ENCODE measurements at regions not wholly inside any gene's neighbourhood (a gene's known extent, or its start where the extent isn't known, plus 50 kb on each side); places are given as distances from the start of the nearest gene placed in this dataset.

DNA sequence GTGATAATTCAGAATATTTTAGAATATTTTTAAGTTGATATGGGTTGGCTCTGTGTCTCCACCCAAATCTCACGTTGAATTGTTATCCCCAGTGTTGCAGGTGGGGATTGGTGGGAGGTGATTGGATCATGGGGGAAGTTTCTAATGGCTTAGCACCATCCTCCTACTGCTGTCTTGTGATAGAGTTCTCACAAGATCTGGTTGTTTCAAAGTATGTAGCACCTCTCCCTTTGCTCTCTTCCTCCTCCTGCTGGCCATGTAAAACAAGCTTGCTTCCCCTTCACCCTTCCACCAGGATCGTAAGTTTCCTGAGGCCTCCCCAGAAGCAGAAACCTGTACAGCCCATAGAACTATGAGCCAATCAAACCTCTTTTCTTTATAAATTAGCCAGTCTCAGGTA, 214.6 kb upstream of the C9orf72 start:
- CTCF ChIA-PET = no interaction called here
- no peaks in the 10 kb centered on the region for H3K9me3 ChIP-seq
- TF ChIP-seq, protein P1, sequence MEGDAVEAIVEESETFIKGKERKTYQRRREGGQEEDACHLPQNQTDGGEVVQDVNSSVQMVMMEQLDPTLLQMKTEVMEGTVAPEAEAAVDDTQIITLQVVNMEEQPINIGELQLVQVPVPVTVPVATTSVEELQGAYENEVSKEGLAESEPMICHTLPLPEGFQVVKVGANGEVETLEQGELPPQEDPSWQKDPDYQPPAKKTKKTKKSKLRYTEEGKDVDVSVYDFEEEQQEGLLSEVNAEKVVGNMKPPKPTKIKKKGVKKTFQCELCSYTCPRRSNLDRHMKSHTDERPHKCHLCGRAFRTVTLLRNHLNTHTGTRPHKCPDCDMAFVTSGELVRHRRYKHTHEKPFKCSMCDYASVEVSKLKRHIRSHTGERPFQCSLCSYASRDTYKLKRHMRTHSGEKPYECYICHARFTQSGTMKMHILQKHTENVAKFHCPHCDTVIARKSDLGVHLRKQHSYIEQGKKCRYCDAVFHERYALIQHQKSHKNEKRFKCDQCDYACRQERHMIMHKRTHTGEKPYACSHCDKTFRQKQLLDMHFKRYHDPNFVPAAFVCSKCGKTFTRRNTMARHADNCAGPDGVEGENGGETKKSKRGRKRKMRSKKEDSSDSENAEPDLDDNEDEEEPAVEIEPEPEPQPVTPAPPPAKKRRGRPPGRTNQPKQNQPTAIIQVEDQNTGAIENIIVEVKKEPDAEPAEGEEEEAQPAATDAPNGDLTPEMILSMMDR (IDR thresholded peaks at IDR 0.05; ENCODE audit: insufficient read depth in 1 of 2, low read depth in 1 of 2, low read length in 1 of 2, severe bottlenecking in 1 of 2, unreplicated experiment in 1 of 2) = no peak
- POLR2A ChIA-PET = no interaction called here
- H3K36me3 ChIP-seq (ENCODE audit: control insufficient read depth, insufficient read depth, low read length) = no peaks in the 10 kb centered on the region
- no peaks in the 10 kb centered on the region for H3K4me1 Mint-ChIP-seq (ENCODE audit: low read depth, unreplicated experiment)
- H3K4me1 ChIP-seq = no peaks in the 10 kb centered on the region
- no peak overlapping the region for H3K27ac Mint-ChIP-seq (ENCODE audit: unreplicated experiment)
- no peak overlapping the region for H3K4me3 ChIP-seq (ENCODE audit: low read depth, low read length)
- no peaks in the 10 kb centered on the region for H3K36me3 Mint-ChIP-seq (ENCODE audit: insufficient read depth, unreplicated experiment)
- no peaks in the 10 kb centered on the region for H3K27me3 ChIP-seq (replicated peaks; ENCODE audit: control insufficient read depth, insufficient read depth, low read length)
- H3K4me3 Mint-ChIP-seq (ENCODE audit: unreplicated experiment) = no peak overlapping the region
- no peaks in the 10 kb centered on the region for H3K9me3 Mint-ChIP-seq (ENCODE audit: unreplicated experiment)
- DNase-seq = no peak
- intact Hi-C loops (cut with micrococcal nuclease; ENCODE audit: unreplicated experiment) = no loop called here
- no TSS peak for BruUV-seq (replicated peaks)
- no peaks in the 10 kb centered on the region for H3K27me3 Mint-ChIP-seq (ENCODE audit: insufficient read depth, unreplicated experiment)

DNA sequence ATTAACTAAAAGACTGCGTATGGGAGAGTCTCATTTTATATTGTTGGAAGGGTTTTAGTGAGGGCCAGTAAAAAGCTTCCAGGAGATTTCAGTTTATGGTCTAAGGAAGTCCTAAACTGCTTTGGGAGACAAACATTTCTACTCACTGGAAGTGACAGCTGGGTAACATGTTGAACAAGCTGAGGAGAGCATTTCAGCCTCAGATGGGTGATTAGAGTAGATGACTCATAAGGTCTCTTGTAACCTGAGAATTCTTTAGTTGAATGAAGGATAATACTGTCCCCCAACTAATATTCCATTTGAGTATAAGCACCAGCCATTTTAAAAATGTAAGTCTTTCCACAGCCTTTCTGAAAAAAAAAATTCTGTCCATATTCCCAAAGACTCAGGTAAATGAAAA, 218.0 kb upstream of the C9orf72 start:
- no peak overlapping the region for H3K27ac Mint-ChIP-seq (ENCODE audit: unreplicated experiment)
- POLR2A ChIA-PET = no interaction called here

DNA sequence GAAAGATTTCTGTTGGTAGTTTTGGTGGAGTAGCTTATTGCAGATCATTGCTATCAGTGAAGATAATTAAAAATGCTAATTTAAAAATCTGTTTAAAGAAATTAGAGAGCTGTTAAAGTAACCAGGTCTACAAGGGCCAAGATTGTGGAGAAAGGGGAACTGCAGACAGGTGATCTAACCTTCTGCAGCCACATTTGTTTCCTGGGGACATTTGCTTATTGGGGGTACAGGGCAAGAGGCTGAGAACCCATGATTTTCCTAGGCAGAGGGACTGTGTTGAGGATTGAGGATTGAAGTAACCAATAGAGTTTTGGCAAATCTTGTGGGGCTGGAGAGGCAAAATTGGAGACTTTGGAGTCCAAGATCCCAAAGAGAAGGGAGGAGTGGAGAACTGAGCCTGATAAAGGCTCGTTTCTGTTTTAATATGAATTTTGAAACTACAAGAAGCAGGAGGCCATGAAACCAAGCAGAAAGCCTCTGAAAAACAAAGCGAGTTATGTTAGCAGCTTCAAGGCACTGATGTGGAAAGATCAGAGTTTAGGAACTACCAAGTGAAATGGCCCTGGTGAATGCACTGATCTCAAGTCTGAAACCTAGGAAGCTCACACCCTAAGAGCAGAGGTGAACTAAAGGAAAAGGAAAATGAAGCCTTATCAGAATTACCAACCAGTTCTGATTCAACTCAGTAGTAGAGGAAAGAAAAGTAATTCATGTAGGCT, 219.8 kb upstream of the C9orf72 start:
- Mint-ChIP-seq H3K36me3 (ENCODE audit: insufficient read depth, unreplicated experiment) (no peaks in the 10 kb centered on the region), H3K9me3 (ENCODE audit: unreplicated experiment) (no peaks in the 10 kb centered on the region), H3K27me3 (ENCODE audit: insufficient read depth, unreplicated experiment) (no peaks in the 10 kb centered on the region), H3K4me3 (ENCODE audit: unreplicated experiment) (no peak overlapping the region), H3K4me1 (ENCODE audit: low read depth, unreplicated experiment) (no peaks in the 10 kb centered on the region), H3K27ac (ENCODE audit: unreplicated experiment) (no peak overlapping the region)
- intact Hi-C loops (cut with micrococcal nuclease; ENCODE audit: unreplicated experiment) = no loop called here
- Histone ChIP-seq H3K27me3 (replicated peaks; ENCODE audit: control insufficient read depth, insufficient read depth, low read length) (no peaks in the 10 kb centered on the region), H3K9me3 (no peaks in the 10 kb centered on the region), H3K36me3 (ENCODE audit: control insufficient read depth, insufficient read depth, low read length) (no peaks in the 10 kb centered on the region), H3K4me3 (ENCODE audit: low read depth, low read length) (no peak overlapping the region), H3K4me1 (no peaks in the 10 kb centered on the region)
- ChIA-PET CTCF (no interaction called here), POLR2A (no interaction called here)
- TF ChIP-seq, protein P1 (IDR thresholded peaks at IDR 0.05; ENCODE audit: insufficient read depth in 1 of 2, low read depth in 1 of 2, low read length in 1 of 2, severe bottlenecking in 1 of 2, unreplicated experiment in 1 of 2) = no peak
- no TSS peak for BruUV-seq (replicated peaks)
- DNase-seq = no peak

More for the DNA sequence above, 218.0 kb upstream of the C9orf72 start:
- BruUV-seq (replicated peaks) = no TSS peak
- DNase-seq = no peak
- H3K4me1 ChIP-seq = no peaks in the 10 kb centered on the region
- CTCF ChIA-PET = no interaction called here
- no peaks in the 10 kb centered on the region for H3K9me3 Mint-ChIP-seq (ENCODE audit: unreplicated experiment)
- H3K4me3 Mint-ChIP-seq (ENCODE audit: unreplicated experiment) = no peak overlapping the region
- H3K27me3 Mint-ChIP-seq (ENCODE audit: insufficient read depth, unreplicated experiment) = no peaks in the 10 kb centered on the region
- no peaks in the 10 kb centered on the region for H3K27me3 ChIP-seq (replicated peaks; ENCODE audit: control insufficient read depth, insufficient read depth, low read length)
- H3K4me3 ChIP-seq (ENCODE audit: low read depth, low read length) = no peak overlapping the region
- H3K4me1 Mint-ChIP-seq (ENCODE audit: low read depth, unreplicated experiment) = no peaks in the 10 kb centered on the region
- no peaks in the 10 kb centered on the region for H3K36me3 Mint-ChIP-seq (ENCODE audit: insufficient read depth, unreplicated experiment)
- TF ChIP-seq, protein P1 (IDR thresholded peaks at IDR 0.05; ENCODE audit: insufficient read depth in 1 of 2, low read depth in 1 of 2, low read length in 1 of 2, severe bottlenecking in 1 of 2, unreplicated experiment in 1 of 2) = no peak
- no peaks in the 10 kb centered on the region for H3K9me3 ChIP-seq
- H3K36me3 ChIP-seq (ENCODE audit: control insufficient read depth, insufficient read depth, low read length) = no peaks in the 10 kb centered on the region
- intact Hi-C loops (cut with micrococcal nuclease; ENCODE audit: unreplicated experiment) = no loop called here
